ENCODE measurements at regions not wholly inside any gene's neighbourhood (a gene's known extent, or its start where the extent isn't known, plus 50 kb on each side); places are given as distances from the start of the nearest gene placed in this dataset.

- intact Hi-C loops (cut with micrococcal nuclease; ENCODE audit: unreplicated experiment) = no loop called here
- peaks cover 5% of the 10 kb centered on the region for H3K36me3 Mint-ChIP-seq (ENCODE audit: insufficient read depth, unreplicated experiment)
- H3K4me3 Mint-ChIP-seq (ENCODE audit: low read depth, unreplicated experiment) = no peak overlapping the region
- no TSS peak for BruUV-seq (replicated peaks)
- no peak overlapping the region for H3K27ac Mint-ChIP-seq (ENCODE audit: unreplicated experiment)
- H3K9me3 Mint-ChIP-seq (ENCODE audit: low read depth, unreplicated experiment) = peaks cover 21% of the 10 kb centered on the region
- no peaks in the 10 kb centered on the region for H3K27me3 Mint-ChIP-seq (ENCODE audit: unreplicated experiment)
- no peak for TF ChIP-seq CTCF (IDR thresholded peaks at IDR 0.05; ENCODE audit: unreplicated experiment)
- no peak for DNase-seq
- CTCF ChIA-PET = no interaction called here
- H3K4me1 Mint-ChIP-seq (ENCODE audit: low read depth, unreplicated experiment) = no peaks in the 10 kb centered on the region
Measured at GRCh38 chr12:34402228-34402898, 380.1 kb downstream of the ALG10 start.

GRCh38 chr12:34402899-34403705, 380.8 kb downstream of the ALG10 start:
- peaks cover 5% of the 10 kb centered on the region for H3K36me3 Mint-ChIP-seq (ENCODE audit: insufficient read depth, unreplicated experiment)
- no peaks in the 10 kb centered on the region for H3K4me1 Mint-ChIP-seq (ENCODE audit: low read depth, unreplicated experiment)
- BruUV-seq (replicated peaks) = no TSS peak
- intact Hi-C loops (cut with micrococcal nuclease; ENCODE audit: unreplicated experiment) = no loop called here
- no peaks in the 10 kb centered on the region for H3K27me3 Mint-ChIP-seq (ENCODE audit: unreplicated experiment)
- CTCF ChIA-PET = no interaction called here
- H3K9me3 Mint-ChIP-seq (ENCODE audit: low read depth, unreplicated experiment) = peaks cover 21% of the 10 kb centered on the region
- H3K27ac Mint-ChIP-seq (ENCODE audit: unreplicated experiment) = no peak overlapping the region
- H3K4me3 Mint-ChIP-seq (ENCODE audit: low read depth, unreplicated experiment) = no peak overlapping the region
- TF ChIP-seq CTCF (IDR thresholded peaks at IDR 0.05; ENCODE audit: unreplicated experiment) = no peak
- no peak for DNase-seq

- no TSS peak for BruUV-seq (replicated peaks)
- Mint-ChIP-seq H3K36me3 (ENCODE audit: insufficient read depth, unreplicated experiment) (peaks cover 5% of the 10 kb centered on the region), H3K27me3 (ENCODE audit: unreplicated experiment) (no peaks in the 10 kb centered on the region), H3K27ac (ENCODE audit: unreplicated experiment) (no peak overlapping the region), H3K9me3 (ENCODE audit: low read depth, unreplicated experiment) (peaks cover 21% of the 10 kb centered on the region), H3K4me1 (ENCODE audit: low read depth, unreplicated experiment) (no peaks in the 10 kb centered on the region), H3K4me3 (ENCODE audit: low read depth, unreplicated experiment) (no peak overlapping the region)
- CTCF ChIA-PET = no interaction called here
- no peak for TF ChIP-seq CTCF (IDR thresholded peaks at IDR 0.05; ENCODE audit: unreplicated experiment)
- intact Hi-C loops (cut with micrococcal nuclease; ENCODE audit: unreplicated experiment) = no loop called here
- no peak for DNase-seq
Measured at GRCh38 chr12:34403706-34404376, 381.5 kb downstream of the ALG10 start.

DNA sequence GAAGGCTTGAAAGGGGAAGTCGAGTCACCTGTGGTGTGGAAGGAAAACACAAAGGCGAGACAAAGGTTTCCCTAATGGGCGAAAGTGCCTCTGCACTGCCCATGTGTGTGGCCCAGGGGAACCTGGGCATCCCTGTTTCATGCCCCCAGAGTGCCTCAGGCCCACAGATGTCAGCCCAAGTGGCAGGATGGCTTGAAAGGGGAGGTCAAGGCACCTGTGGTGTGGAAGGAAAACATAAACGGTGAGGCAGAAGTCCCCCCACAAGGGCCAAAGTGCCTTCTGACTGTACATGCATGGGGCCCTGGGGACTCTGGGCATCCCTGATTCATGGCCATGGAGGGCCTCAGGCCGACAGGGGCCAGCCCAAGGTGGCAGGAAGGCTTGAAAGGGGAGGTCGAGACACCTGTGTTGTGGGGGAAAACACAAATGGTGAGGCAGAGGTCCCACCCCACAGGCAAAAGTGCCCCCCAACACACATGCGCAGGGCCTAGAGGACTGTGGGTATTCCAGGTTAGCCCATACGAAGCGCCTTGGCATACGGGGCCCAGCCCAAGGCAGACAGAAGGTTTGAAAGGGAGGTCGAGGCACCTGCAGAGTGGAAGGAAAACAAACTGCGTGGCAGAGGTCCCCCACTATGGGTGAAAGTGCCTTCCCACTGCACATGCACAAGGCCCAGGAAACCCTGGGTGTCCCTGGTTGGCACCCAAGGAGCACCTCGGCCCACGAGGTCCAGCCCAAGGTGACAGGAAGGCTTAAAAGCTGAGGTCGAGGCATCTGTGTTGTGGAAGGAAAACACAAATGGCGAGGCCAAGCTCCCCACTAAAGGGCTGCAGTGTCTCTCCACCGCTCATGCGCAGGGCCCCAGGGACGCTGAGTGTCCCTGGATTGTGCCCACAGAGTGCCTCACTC, 382.3 kb downstream of the ALG10 start:
- no peak for TF ChIP-seq CTCF (IDR thresholded peaks at IDR 0.05; ENCODE audit: unreplicated experiment)
- no TSS peak for BruUV-seq (replicated peaks)
- intact Hi-C loops (cut with micrococcal nuclease; ENCODE audit: unreplicated experiment) = no loop called here
- peaks cover 5% of the 10 kb centered on the region for H3K36me3 Mint-ChIP-seq (ENCODE audit: insufficient read depth, unreplicated experiment)
- no peaks in the 10 kb centered on the region for H3K4me1 Mint-ChIP-seq (ENCODE audit: low read depth, unreplicated experiment)
- CTCF ChIA-PET = no interaction called here
- H3K27ac Mint-ChIP-seq (ENCODE audit: unreplicated experiment) = no peak overlapping the region
- H3K27me3 Mint-ChIP-seq (ENCODE audit: unreplicated experiment) = no peaks in the 10 kb centered on the region
- no peak overlapping the region for H3K4me3 Mint-ChIP-seq (ENCODE audit: low read depth, unreplicated experiment)
- no peak for DNase-seq
- peaks cover 21% of the 10 kb centered on the region for H3K9me3 Mint-ChIP-seq (ENCODE audit: low read depth, unreplicated experiment)

Data from Calu3 (cell line).